Kasumi-1 (cell line): ENCODE measurements at regions not wholly inside any gene's neighbourhood (a gene's known extent, or its start where the extent isn't known, plus 50 kb on each side); places are given as distances from the start of the nearest gene placed in this dataset.
A peak's percentile ranks its signal among the peaks of the same experiment; 100 is the strongest.

Experiments
- DNase-seq, 2 experiments: peaks; one replicate each; lab custom pipeline; 2025; lab: John Stamatoyannopoulos, UW

- DNase-seq = no peak
Observed at GRCh38 chr2:212610872-212611425, 72.3 kb upstream of the ERBB4 start.

- no peak for DNase-seq
Observed at GRCh38 chr2:212609479-212609878, 70.9 kb upstream of the ERBB4 start.

GRCh38 chr2:212607080-212607479 lies 68.5 kb upstream of the ERBB4 start:
- no peak for DNase-seq

GRCh38 chr2:212606232-212606631 lies 67.6 kb upstream of the ERBB4 start:
- DNase-seq = no peak

- DNase-seq = no peak
Observed at GRCh38 chr2:212596688-212597087, 58.1 kb upstream of the ERBB4 start.

- DNase-seq = no peak
Observed at GRCh38 chr2:212596276-212596675, 57.7 kb upstream of the ERBB4 start.

- peak; percentile 19 to 27 for DNase-seq
Observed at GRCh38 chr2:212595036-212595654, 56.5 kb upstream of the ERBB4 start.

GRCh38 chr2:212592695-212593094 lies 54.1 kb upstream of the ERBB4 start:
- no peak for DNase-seq
